Bronchial epithelial cell (primary cell): ENCODE measurements at regions not wholly inside any gene's neighbourhood (a gene's known extent, or its start where the extent isn't known, plus 50 kb on each side); places are given as distances from the start of the nearest gene placed in this dataset.

ENCODE experiments used
- DNase-seq: peaks from one replicate; pipeline ENCODE4 v3.0.0-alpha.2; 2010; ENCODE audit warnings: low read depth
- FAIRE-seq: peaks from 2 replicates; lab custom pipeline; 2011; peaks lifted over from hg19 to GRCh38; lab: Jason Lieb, UNC
- H3K27me3 ChIP-seq: 2 replicates; pipeline ENCODE4 v1.5.1; 2011; ENCODE audit warnings: low read length; ENCODE audit not compliant: control insufficient read depth, insufficient read depth
- H3K36me3 ChIP-seq: 2 replicates; pipeline ENCODE4 v1.5.1; 2011; ENCODE audit warnings: low read length; ENCODE audit not compliant: control insufficient read depth, insufficient read depth
- H3K4me3 ChIP-seq: 2 replicates; pipeline ENCODE4 v1.5.1; 2011; ENCODE audit warnings: mild to moderate bottlenecking, low read depth, low read length, control low read depth
- TF ChIP-seq, protein P1 (sequence below): IDR thresholded peaks from 2 replicates; pipeline ENCODE4 v1.5.1; 2011; ENCODE audit warnings: mild to moderate bottlenecking, moderate library complexity, low read length, control low read depth, inconsistent platforms; ENCODE audit not compliant: insufficient read depth, severe bottlenecking

DNA sequence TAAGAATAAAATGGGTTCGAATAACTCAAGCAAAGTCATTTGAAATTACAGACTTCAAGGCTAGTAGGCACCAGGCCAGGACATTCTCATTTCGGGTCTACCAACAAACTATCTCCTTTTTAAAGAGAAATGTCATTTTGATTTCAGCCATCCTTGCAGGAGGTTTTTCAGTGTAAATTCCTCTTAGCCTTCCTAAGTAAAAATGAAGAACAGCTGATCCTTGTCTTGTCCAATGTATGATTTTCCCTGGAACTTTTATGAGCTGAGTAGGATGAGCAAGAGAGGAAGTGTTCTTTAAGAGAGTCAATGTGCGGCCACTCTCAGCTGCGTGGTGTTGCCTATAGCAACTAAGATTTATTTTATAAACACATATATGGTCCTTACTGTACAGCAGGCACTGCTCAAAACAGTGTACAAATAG, 110.1 kb downstream of the PLCE1 start:
- TF ChIP-seq, protein P1, sequence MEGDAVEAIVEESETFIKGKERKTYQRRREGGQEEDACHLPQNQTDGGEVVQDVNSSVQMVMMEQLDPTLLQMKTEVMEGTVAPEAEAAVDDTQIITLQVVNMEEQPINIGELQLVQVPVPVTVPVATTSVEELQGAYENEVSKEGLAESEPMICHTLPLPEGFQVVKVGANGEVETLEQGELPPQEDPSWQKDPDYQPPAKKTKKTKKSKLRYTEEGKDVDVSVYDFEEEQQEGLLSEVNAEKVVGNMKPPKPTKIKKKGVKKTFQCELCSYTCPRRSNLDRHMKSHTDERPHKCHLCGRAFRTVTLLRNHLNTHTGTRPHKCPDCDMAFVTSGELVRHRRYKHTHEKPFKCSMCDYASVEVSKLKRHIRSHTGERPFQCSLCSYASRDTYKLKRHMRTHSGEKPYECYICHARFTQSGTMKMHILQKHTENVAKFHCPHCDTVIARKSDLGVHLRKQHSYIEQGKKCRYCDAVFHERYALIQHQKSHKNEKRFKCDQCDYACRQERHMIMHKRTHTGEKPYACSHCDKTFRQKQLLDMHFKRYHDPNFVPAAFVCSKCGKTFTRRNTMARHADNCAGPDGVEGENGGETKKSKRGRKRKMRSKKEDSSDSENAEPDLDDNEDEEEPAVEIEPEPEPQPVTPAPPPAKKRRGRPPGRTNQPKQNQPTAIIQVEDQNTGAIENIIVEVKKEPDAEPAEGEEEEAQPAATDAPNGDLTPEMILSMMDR = no peak
- Histone ChIP-seq H3K36me3 (no peaks in the 10 kb centered on the region), H3K4me3 (no peak overlapping the region), H3K27me3 (no peaks in the 10 kb centered on the region)
- no peak for DNase-seq
- FAIRE-seq = no peak

DNA sequence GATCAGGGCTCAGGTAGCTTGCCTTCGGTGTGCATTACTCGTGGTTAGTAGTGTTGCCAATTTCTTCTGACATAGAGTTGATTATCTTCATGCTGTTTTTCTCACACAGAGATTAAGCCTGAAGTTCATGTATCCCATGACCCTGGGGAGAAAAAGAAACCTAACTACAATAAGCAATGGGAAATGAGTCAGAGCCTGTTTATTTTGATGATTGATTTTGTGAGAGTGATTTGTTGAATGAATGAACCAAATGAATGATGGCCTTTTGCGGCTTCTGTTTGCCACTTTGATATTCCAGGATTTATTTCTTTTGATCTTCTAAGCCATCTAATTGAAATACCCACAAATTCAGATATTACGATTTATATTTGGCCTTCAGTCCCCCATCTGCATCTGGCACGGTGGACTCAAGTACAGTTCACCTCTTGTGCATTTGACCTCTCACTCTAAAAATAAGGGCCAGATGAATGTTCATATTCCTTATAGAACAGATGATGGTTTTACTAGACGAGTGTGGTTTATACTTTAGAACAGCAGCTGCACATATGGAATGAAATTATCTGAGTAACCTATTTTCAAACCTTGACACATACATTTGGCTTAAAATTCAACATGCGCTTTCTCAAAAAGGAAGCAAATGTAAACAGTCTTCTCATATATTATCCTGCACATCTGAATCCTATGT, 110.7 kb downstream of the PLCE1 start:
- Histone ChIP-seq H3K27me3 (no peaks in the 10 kb centered on the region), H3K36me3 (no peaks in the 10 kb centered on the region), H3K4me3 (no peak overlapping the region)
- FAIRE-seq (no peak), DNase-seq (peak; percentile 39)
- TF ChIP-seq, protein P1 = no peak

DNA sequence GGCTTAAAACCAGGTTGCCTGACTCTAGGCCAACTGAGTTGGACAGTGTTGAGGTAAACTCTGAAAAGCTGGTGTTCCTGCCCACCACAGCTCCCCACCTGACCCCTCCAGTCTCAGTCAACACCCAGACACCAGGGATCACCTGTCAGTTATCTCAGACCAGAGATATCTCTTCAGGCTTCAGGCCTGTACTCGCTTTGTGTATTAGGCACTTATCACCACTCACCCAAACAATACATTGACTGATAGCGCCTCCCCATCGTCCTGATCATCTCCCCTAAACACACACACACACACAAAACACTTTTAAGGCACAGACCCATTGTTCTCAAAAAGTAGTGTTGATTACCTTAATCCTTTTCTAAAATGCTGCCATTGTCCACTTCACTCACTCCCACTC, 111.5 kb downstream of the PLCE1 start:
- H3K36me3 ChIP-seq = no peaks in the 10 kb centered on the region
- FAIRE-seq (no peak), DNase-seq (no peak)
- no peak overlapping the region for H3K4me3 ChIP-seq
- TF ChIP-seq, protein P1 = no peak
- H3K27me3 ChIP-seq = no peaks in the 10 kb centered on the region

DNA sequence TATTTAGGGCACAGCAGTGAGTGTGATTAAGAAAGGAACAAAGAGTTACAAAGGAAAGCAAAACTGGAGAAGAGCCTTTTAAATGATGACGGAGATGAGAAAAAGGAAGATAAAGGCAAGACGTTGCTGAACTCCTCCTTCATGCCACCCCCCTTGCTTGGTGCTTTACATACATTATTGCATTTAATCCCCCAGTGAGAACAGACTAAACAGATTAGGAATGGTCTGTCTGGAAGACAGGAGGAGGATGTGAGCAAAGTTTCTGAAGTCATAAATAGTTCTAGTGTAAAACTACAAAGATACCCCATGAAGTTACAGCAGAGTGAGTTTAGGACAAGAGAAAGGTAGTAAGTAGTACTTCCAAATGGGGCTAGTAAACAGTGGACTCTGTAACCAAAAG, 113.5 kb downstream of the PLCE1 start:
- H3K4me3 ChIP-seq = no peak overlapping the region
- FAIRE-seq (no peak), DNase-seq (no peak)
- TF ChIP-seq, protein P1 = no peak
- H3K36me3 ChIP-seq = no peaks in the 10 kb centered on the region
- H3K27me3 ChIP-seq = no peaks in the 10 kb centered on the region

DNA sequence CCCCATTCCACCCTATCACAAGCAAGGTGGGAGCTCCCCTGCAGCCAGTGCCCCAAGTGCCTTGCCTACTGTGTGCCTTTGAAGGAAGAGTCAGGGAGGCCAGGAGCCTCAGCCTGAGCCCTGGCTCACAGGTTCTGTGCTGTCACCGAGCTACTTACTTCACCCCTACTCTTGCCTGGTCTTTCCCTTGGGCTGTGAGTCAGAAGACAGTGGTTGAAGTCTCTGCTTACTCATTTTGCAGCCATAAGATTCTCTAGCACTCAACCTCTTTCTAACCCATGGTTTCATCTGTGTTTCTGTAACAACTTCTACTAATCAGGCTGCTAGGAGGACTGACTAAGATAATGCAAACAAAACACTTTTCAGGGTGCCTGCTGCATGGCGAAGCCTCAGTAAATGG, 114.5 kb downstream of the PLCE1 start:
- DNase-seq (peak; percentile 86), FAIRE-seq (no peak)
- Histone ChIP-seq H3K36me3 (no peaks in the 10 kb centered on the region), H3K27me3 (no peaks in the 10 kb centered on the region), H3K4me3 (no peak overlapping the region)
- TF ChIP-seq, protein P1 = no peak

DNA sequence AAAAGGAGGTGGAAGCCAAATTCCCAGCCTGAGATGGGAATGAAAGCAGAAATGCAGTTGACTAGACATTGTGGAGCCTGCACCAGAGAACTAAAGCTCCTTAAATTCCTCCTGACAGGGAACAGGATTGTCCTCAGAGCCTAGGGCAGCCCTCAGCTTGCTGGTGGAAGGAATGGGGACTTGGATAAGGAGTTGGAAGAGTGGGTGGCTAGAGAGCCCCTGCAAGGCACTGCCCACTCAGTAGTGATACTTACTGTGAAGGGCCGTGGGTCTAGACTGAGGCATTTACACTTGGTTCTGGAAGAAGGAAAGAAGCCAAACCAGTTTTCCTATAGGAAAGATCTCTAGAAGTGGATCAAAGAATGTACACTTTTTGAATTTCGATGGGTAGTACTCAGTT, 117.6 kb downstream of the PLCE1 start:
- peak; percentile 32 for FAIRE-seq
- DNase-seq = no peak
- no peaks in the 10 kb centered on the region for H3K27me3 ChIP-seq
- no peak overlapping the region for H3K4me3 ChIP-seq
- TF ChIP-seq, protein P1 = no peak
- H3K36me3 ChIP-seq = no peaks in the 10 kb centered on the region
